ENCODE measurements at regions not wholly inside any gene's neighbourhood (a gene's known extent, or its start where the extent isn't known, plus 50 kb on each side); places are given as distances from the start of the nearest gene placed in this dataset.

DNA sequence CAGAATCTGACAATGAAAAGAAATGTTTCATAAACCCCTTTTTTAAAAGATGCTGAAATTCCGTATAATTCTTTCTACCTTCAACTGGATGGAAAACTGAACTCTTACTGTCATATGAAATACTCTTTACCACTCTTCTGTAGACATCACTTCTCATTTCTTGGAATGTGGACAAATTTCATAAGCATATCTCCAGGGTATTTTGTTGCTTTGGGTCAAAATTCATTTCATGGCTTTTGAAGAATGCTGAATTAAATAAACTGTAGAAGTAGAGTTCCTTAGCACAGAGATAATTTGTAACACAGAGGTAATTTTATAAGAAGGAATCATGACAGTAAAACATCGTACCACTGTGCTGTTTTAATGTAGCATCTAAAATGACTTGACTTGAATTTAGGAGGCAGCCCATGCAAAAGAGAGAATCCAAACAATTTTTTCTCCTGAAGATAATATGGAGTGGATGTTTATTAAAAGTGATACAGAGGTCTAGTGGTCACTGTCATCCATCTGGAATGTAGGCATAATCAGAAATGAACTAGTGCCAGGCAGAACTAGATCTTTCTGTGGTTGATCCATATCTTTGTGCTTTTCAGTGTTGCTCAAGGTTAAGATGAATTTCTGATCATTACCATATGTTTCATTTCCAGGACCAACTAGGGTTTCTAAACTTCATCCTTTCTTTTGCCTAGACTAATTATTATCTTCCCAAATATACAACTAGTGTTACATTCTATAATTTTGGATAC, 492.0 kb downstream of the KIF20B start:
- TF ChIP-seq, protein P1, sequence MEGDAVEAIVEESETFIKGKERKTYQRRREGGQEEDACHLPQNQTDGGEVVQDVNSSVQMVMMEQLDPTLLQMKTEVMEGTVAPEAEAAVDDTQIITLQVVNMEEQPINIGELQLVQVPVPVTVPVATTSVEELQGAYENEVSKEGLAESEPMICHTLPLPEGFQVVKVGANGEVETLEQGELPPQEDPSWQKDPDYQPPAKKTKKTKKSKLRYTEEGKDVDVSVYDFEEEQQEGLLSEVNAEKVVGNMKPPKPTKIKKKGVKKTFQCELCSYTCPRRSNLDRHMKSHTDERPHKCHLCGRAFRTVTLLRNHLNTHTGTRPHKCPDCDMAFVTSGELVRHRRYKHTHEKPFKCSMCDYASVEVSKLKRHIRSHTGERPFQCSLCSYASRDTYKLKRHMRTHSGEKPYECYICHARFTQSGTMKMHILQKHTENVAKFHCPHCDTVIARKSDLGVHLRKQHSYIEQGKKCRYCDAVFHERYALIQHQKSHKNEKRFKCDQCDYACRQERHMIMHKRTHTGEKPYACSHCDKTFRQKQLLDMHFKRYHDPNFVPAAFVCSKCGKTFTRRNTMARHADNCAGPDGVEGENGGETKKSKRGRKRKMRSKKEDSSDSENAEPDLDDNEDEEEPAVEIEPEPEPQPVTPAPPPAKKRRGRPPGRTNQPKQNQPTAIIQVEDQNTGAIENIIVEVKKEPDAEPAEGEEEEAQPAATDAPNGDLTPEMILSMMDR (IDR thresholded peaks at IDR 0.05): no peak
- no peak for TF ChIP-seq POLR2A (IDR thresholded peaks at IDR 0.05)

Measured in adrenal gland (tissue), 5 donors.